ENCODE measurements at regions not wholly inside any gene's neighbourhood (a gene's known extent, or its start where the extent isn't known, plus 50 kb on each side); places are given as distances from the start of the nearest gene placed in this dataset.

- TF ChIP-seq CTCF (IDR thresholded peaks at IDR 0.05; ENCODE audit: poor library complexity) (no peak), EZH2 (IDR thresholded peaks at IDR 0.05; ENCODE audit: borderline replicate concordance) (no peak)
These were observed 124.8 kb upstream of the NTF3 start for GRCh38 chr12:5307065-5307464.
